Ramos (cell line): ENCODE measurements at regions not wholly inside any gene's neighbourhood (a gene's known extent, or its start where the extent isn't known, plus 50 kb on each side); places are given as distances from the start of the nearest gene placed in this dataset.
"Not testable (repeated sequence)": the region's sequence is repeated elsewhere in the genome, so short reads cannot be mapped to it uniquely, and the experiment has no call there.

Experiments used
- in situ Hi-C: fragments of 300-500 bp; cut with MboI; formaldehyde crosslinking; loops from one replicate; pipeline ENCODE4 v1.14.3; 2022; ENCODE audit warnings: low sequenced_read_pairs; ENCODE audit not compliant: unreplicated experiment

GRCh38 chr17:70365091-70365583 lies 195.8 kb downstream of the KCNJ2 start:
- in situ Hi-C loops = no loop called here

- in situ Hi-C loops = no loop called here
Measured at GRCh38 chr17:70366386-70366785, 197.1 kb downstream of the KCNJ2 start.

- in situ Hi-C loops = no loop called here
Measured at GRCh38 chr17:70368011-70368410, 198.7 kb downstream of the KCNJ2 start.

- in situ Hi-C loops = no loop called here
Measured at GRCh38 chr17:70369391-70369790, 200.1 kb downstream of the KCNJ2 start.

- in situ Hi-C loops = no loop called here
Measured at GRCh38 chr17:70370816-70371215, 201.5 kb downstream of the KCNJ2 start.

GRCh38 chr17:70373369-70373768 lies 204.0 kb downstream of the KCNJ2 start:
- in situ Hi-C loops = no loop called here

- in situ Hi-C loops = no loop called here
Measured at GRCh38 chr17:70374496-70374895, 205.2 kb downstream of the KCNJ2 start.

- in situ Hi-C loops = no loop called here
Measured at GRCh38 chr17:70375406-70375805, 206.1 kb downstream of the KCNJ2 start.

GRCh38 chr17:70375813-70376770 lies 206.8 kb downstream of the KCNJ2 start:
- in situ Hi-C loops = no loop called here

GRCh38 chr17:70377654-70378053 lies 208.3 kb downstream of the KCNJ2 start:
- in situ Hi-C loops = no loop called here

GRCh38 chr17:70378076-70378475 lies 208.7 kb downstream of the KCNJ2 start:
- in situ Hi-C loops = no loop called here

GRCh38 chr17:70379945-70380344 lies 210.6 kb downstream of the KCNJ2 start:
- in situ Hi-C loops = no loop called here

GRCh38 chr17:70381916-70382315 lies 212.6 kb downstream of the KCNJ2 start:
- in situ Hi-C loops = not testable (repeated sequence)

- in situ Hi-C loops = no loop called here
Measured at GRCh38 chr17:70388326-70388725, 219.0 kb downstream of the KCNJ2 start.

GRCh38 chr17:70389232-70389757 lies 220.0 kb downstream of the KCNJ2 start:
- in situ Hi-C loops = not testable (repeated sequence)

- in situ Hi-C loops = no loop called here
Measured at GRCh38 chr17:70390049-70390448, 220.7 kb downstream of the KCNJ2 start.

GRCh38 chr17:70394473-70395232 lies 225.3 kb downstream of the KCNJ2 start:
- in situ Hi-C loops = no loop called here

- in situ Hi-C loops = no loop called here
Measured at GRCh38 chr17:70405492-70406220, 236.3 kb downstream of the KCNJ2 start.

GRCh38 chr17:70407506-70407905 lies 238.2 kb downstream of the KCNJ2 start:
- in situ Hi-C loops = no loop called here

GRCh38 chr17:70408768-70409167 lies 239.4 kb downstream of the KCNJ2 start:
- in situ Hi-C loops = no loop called here
